ELF-1 (cell line): ENCODE measurements at regions not wholly inside any gene's neighbourhood (a gene's known extent, or its start where the extent isn't known, plus 50 kb on each side); places are given as distances from the start of the nearest gene placed in this dataset.
A peak's percentile ranks its signal among the peaks of the same experiment; 100 is the strongest.
"Not testable (repeated sequence)": the region's sequence is repeated elsewhere in the genome, so short reads cannot be mapped to it uniquely, and the experiment has no call there.

Source experiments
- DNase-seq: peaks from one replicate; pipeline ENCODE4 v3.0.0-alpha.2; 2016; ENCODE audit warnings: low read depth, low spot score

- DNase-seq, result no peak
These were observed 59.7 kb downstream of the HMGB3 start for GRCh38 chrX:151042842-151043241.

DNA sequence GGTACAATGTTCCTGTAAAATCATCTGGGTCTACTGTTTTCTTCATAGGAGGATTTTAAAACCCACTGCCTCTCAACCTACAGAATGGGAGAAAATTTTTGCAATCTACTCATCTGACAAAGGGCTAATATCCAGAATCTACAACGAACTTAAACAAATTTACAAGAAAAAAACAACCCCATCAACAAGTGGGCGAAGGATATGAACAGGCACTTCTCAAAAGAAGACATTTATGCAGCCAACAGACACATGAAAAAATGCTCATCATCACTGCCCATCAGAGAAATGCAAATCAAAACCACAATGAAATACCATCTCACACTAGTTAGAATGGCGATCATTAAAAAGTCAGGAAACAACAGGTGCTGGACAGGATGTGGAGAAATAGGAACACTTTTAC is 83.2 kb downstream of the HMGB3 start:
- DNase-seq, result not testable (repeated sequence)

- DNase-seq, result no peak
These were observed 90.6 kb downstream of the HMGB3 start for GRCh38 chrX:151073767-151074166.

DNA sequence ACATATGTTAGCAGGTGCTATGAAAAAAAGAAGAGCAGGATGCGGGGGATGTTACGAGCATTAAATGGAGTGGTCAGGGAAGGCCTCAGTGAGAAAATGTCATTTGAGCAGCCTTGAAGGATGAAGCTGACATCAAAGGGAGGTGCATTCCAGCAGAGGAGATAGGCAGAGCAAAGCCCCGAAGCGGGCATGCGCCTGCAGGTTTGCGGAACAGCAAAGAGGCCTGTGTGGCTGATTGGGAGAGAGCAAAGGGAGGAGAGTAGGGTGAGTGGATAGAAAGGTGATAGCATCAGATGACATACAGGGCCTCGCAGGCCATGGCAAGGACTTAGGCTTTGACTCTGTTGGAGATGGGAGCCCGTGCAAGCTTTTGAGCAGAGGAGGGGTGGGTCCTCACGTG is 95.4 kb upstream of the GPR50 start:
- peak; percentile 63 for DNase-seq

DNA sequence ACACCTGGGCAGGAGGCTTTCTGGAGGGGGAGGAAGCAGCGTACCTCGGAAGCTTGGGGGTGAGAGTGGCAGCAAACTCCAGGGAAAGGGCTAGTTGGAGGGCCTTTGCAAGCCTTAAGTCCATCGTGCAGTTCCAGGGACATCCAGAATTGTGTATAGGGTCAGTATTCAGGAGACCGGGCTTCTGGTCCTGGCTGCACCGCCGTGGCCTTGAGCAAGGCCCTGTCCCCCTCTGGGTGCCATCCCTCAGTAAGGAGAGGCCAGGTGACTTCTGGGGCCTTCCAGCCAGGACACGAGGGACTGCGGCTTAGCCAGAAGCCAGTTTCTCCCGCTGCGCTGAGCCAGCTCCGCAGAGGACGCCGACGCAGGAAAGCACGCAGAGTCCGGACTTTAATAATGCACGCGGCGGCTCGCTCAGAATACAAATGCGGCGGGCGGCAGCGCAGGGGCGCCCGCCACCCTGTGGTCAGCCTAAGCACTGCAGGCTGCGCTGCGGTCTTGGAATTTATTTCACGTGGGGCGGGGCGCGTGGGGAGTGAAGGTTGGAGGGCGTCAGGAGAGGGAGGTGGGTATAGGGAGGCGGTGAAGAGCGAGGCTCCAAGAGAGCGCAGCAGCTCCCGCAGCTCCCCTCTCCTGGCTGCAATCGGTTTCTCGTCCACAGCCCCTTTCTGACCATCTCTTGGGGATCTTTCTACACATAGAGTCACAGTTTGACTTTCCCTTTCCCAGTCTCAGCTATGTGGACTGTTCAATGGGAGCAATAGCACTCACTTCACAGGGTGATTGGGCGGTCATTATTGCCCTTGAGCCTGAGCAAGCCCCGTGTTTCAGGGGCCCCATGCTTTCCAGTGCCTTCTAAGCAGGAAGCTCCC is 94.1 kb upstream of the GPR50 start:
- DNase-seq, result peak; percentile 89

- no peak for DNase-seq
These were observed 91.9 kb upstream of the GPR50 start for GRCh38 chrX:151084454-151084853.

DNA sequence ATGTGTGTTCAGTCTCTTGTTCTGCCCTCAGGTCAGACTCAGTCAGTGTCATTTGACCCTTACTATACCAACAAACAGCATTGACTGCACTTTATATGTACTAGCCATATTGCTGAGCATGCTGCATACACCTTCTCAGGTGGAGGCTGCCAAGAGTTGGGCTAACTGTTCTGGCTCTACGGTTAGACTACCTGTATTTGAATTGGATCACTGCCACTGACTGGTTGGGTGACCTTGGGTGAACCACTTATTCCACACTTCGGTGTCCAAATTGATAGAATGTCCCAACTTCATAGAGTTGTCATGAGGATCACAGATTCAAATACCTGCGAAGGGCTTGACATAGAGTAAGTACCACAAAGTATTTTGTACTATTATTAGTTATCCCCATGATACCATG is 91.2 kb upstream of the GPR50 start:
- DNase-seq, result no peak

DNA sequence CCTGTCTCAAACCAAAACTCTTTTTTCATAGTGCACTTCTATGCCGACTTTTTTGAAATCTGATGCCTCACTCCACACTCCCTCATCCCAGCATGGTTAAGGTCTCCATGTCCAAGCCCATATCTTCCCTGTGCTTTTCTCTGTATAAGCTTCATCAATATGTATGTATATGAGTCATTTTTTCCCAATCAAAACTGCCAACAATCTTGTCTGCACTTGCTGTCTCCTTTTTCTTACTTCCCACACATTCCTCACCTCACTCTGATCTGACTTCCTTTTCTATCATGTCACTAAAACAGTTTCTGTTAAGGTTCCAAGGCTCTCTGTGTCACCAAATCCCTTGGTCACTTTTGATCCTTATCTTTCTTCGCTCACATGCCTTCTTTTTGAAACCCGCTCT is 88.2 kb upstream of the GPR50 start:
- DNase-seq, result no peak

- no peak for DNase-seq
These were observed 77.4 kb upstream of the GPR50 start for GRCh38 chrX:151099001-151099400.

GRCh38 chrX:151100799-151101198 is 75.6 kb upstream of the GPR50 start:
- no peak for DNase-seq

- DNase-seq, result not testable (repeated sequence)
These were observed 63.2 kb upstream of the GPR50 start for GRCh38 chrX:151113200-151113599.
